Retinal pigment epithelial cell (primary cell): ENCODE measurements at regions not wholly inside any gene's neighbourhood (a gene's known extent, or its start where the extent isn't known, plus 50 kb on each side); places are given as distances from the start of the nearest gene placed in this dataset.

Experiments
- DNase-seq: peaks from one replicate; pipeline ENCODE4 v3.0.0-alpha.2; 2010; ENCODE audit warnings: low read depth
- H3K4me3 ChIP-seq: 2 replicates; pipeline ENCODE4 v1.5.1; 2011; ENCODE audit warnings: mild to moderate bottlenecking, low read length, control low read depth, moderate library complexity
- TF ChIP-seq, protein P1 (sequence below): conservative IDR thresholded peaks from 2 replicates; pipeline ENCODE4 v1.5.1; 2011; ENCODE audit warnings: low read depth, low read length, control low read depth, inconsistent platforms

DNA sequence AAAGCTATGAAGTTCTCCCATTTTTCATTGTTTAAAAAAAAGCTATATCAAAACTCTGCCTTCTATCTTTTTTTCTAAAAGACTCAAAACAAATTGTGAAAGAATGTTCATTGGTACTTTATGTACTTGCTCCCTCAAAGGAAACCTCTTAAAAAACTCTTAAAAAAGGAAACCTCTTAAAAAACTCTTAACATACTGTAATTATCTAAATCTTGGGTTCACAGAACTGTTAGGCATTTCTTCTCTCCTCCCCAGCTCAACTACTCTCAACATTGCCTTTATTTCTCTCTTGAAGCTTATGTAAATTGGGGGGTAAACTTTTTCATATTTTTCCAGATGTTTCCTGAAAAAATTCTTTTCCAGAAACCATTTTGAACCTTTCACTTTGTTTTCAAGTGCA lies 330.5 kb upstream of the SLC39A10 start:
- no peak for DNase-seq
- H3K4me3 ChIP-seq: no peak overlapping the region
- TF ChIP-seq, protein P1, sequence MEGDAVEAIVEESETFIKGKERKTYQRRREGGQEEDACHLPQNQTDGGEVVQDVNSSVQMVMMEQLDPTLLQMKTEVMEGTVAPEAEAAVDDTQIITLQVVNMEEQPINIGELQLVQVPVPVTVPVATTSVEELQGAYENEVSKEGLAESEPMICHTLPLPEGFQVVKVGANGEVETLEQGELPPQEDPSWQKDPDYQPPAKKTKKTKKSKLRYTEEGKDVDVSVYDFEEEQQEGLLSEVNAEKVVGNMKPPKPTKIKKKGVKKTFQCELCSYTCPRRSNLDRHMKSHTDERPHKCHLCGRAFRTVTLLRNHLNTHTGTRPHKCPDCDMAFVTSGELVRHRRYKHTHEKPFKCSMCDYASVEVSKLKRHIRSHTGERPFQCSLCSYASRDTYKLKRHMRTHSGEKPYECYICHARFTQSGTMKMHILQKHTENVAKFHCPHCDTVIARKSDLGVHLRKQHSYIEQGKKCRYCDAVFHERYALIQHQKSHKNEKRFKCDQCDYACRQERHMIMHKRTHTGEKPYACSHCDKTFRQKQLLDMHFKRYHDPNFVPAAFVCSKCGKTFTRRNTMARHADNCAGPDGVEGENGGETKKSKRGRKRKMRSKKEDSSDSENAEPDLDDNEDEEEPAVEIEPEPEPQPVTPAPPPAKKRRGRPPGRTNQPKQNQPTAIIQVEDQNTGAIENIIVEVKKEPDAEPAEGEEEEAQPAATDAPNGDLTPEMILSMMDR: no peak

DNA sequence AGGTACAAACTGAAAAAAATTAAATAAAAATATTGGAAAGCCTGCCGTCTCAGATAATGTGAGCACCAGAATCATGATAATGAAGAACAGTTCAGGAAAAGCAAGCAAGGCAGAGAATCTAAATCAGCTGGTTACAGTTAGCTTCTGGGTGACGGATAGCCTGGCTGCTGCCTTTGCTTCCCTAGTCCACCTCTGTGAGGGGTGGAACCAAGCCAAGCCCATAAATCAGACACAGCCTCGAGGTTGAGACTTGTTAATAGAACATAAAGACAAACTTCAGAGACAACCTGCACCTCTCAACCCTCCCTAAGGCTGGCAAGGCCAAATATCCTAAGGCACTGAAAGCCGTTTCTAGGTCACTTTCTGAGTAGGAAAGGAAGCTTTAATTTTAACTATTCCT lies 334.7 kb upstream of the SLC39A10 start:
- TF ChIP-seq, protein P1: no peak
- H3K4me3 ChIP-seq: no peak overlapping the region
- no peak for DNase-seq

DNA sequence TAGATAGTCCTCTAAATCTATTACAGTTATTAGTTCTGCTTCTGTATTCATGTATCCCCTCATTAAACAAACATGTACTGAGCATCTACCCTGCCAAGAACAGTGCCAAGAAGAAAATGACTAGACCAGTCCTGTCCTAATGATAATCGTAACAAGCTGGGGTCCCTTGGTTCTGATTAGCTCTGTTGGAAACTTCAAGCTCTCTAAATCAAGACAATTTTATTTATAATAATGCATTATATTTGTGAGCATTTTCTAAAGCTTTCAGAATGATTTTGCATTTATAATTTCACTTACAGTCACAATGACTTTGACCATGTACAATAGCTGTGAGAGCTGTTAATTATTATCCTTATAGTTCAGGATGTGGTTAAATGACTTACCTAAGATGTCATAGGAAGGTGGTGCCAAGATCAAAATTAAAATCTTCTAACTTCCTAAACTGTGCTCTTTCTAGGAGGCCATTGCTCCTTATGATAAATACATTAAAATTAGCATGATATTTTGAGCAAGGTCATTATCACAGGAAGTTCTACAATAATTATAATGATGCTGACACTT lies 336.5 kb upstream of the SLC39A10 start:
- TF ChIP-seq, protein P1: no peak
- no peak overlapping the region for H3K4me3 ChIP-seq
- DNase-seq: no peak

DNA sequence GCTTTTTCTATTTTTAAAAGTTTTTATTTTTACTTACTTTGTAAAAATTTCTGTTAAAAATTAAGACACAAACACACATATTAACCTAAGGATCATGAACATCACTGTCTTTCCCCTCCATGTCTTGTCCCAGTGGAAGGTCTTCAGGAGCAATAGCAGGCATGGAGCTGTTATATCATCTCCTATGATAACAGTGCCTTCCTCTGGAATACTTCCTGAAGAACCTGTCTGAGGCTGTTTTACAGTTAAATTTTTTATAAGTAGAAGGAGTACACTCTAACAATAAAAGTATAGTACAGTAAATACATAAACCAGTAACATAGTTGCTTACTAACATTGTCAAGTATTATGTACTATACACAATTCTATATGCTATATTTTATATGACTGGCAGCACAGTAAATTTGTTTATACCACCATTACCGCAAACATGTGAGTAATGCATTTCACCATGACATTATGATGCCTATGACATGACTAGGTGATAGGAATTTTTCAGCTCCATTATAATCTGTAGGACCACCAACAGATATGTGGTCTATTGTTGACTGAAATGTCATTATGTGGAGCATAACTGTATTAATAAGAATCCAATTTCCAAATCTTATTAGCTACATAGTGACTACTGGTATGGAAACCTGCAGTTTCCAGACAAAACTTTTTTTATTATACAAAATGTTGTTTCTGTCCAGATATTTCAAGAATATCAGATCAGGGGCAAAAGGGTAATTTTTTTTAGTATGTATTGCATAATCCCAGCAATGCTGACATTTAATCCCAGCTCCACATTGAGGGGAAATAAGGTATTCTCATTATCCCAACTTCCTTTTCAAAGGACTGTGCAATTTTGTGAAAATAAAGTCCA lies 337.2 kb upstream of the SLC39A10 start:
- no peak for DNase-seq
- H3K4me3 ChIP-seq: no peak overlapping the region
- TF ChIP-seq, protein P1: no peak

DNA sequence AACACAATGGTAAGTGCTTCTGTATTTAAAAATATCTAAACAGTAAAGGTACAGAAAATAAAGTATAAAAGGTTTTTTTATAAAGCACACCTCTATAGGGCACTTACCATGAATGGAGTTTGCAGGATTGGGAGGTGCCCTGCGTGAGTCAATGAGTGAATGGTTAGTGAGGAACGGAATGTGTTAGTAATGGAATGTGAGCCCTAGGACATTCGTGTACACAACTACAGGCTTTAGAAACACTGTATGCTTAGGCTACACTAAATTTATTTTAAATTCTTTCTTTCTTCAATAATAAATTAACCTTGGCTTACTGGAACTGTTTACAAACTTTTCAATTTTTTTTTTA lies 337.9 kb upstream of the SLC39A10 start:
- no peak overlapping the region for H3K4me3 ChIP-seq
- DNase-seq: peak; percentile 34
- TF ChIP-seq, protein P1: no peak

DNA sequence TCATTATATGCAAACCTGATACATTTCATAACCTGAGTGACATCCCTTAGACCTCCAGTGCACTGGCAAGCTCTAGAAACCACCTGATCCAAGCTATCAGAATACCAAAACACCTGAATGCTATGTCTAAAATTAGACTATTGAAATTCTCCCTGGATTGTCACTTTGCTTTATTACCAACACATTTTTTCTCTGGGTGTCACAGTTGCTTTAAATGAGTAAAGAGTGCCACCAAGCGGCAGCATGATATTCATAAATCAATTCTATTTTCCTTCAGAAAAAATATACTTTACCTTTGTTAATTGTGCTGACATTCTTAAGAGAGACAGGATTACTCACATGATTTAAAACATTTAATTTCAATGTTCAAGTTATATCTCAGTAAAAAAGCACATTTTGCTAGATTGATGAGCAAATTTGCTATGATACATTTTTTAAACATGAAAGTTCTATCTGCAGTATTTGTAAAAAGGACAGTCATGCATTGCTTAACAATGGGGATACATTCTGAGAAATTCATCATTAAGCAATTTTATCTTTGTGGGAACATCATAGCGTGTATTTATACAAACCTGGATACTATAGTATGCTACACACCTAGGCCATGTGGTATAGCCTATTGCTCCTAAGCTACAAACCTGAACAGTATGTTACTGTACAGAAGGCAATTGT lies 338.4 kb upstream of the SLC39A10 start:
- TF ChIP-seq, protein P1: peak; percentile 54
- no peak overlapping the region for H3K4me3 ChIP-seq
- peak; percentile 7 for DNase-seq
